Suprapubic skin (tissue), 4 donors: ENCODE measurements at regions not wholly inside any gene's neighbourhood (a gene's known extent, or its start where the extent isn't known, plus 50 kb on each side); places are given as distances from the start of the nearest gene placed in this dataset.

Source experiments
- DNase-seq, 2 donors: peaks; one replicate each; pipeline ENCODE4 v3.0.0-alpha.2; 2019; ENCODE audit warnings: low spot score in 2 of 2
- H3K27ac ChIP-seq: fragments of 200-600 bp; sonication (generic); one replicate; pipeline ENCODE4 v1.5.1; 2019
- H3K27me3 ChIP-seq: fragments of 200-600 bp; sonication (generic); one replicate; pipeline ENCODE4 v1.5.1; 2019
- H3K36me3 ChIP-seq: fragments of 200-600 bp; sonication (generic); one replicate; pipeline ENCODE4 v1.5.1; 2019
- H3K4me1 ChIP-seq: fragments of 200-600 bp; sonication (generic); one replicate; pipeline ENCODE4 v1.5.1; 2019
- H3K4me3 ChIP-seq: fragments of 200-600 bp; sonication (generic); one replicate; pipeline ENCODE4 v1.5.1; 2019; ENCODE audit warnings: mild to moderate bottlenecking
- H3K9me3 ChIP-seq: fragments of 200-600 bp; sonication (generic); one replicate; pipeline ENCODE4 v1.5.1; 2019
- CTCF ChIP-seq, 2 donors: fragments of 200-600 bp in 1 of 2; fragments of 450-650 bp in 1 of 2; sonication (generic) in 1 of 2; IDR thresholded peaks; one replicate each; pipeline ENCODE4 v1.5.1; 2016 to 2019; ENCODE audit warnings: antibody characterized with exemption in 2 of 2, mild to moderate bottlenecking in 1 of 2, moderate library complexity in 1 of 2
- EP300 ChIP-seq: sonication (generic); formaldehyde crosslinking; IDR thresholded peaks from one replicate; pipeline ENCODE4 v1.6.1; 2017; ENCODE audit warnings: antibody characterized with exemption
- POLR2A ChIP-seq, 2 donors: fragments of 450-650 bp; IDR thresholded peaks; one replicate each; pipeline ENCODE4 v1.6.1; 2017; ENCODE audit warnings: antibody characterized with exemption in 2 of 2, mild to moderate bottlenecking in 2 of 2, moderate library complexity in 2 of 2
- POLR2AphosphoS5 ChIP-seq, 3 donors: sonication (generic); formaldehyde crosslinking; IDR thresholded peaks; one replicate each; pipeline ENCODE4 v1.6.1; 2017; ENCODE audit warnings: antibody characterized with exemption in 3 of 3
- WGBS: methylation state at CpG from one replicate; pipeline ENCODE4 v1.1.5; 2018; 5-methylcytosine and 5-hydroxymethylcytosine counted together

- WGBS, result 69% methylated on average over 2 of the region's 2 CpGs
- Histone ChIP-seq H3K27ac (no peak overlapping the region), H3K4me1 (peaks cover 9% of the 10 kb centered on the region), H3K9me3 (no peaks in the 10 kb centered on the region), H3K27me3 (no peaks in the 10 kb centered on the region), H3K36me3 (no peaks in the 10 kb centered on the region), H3K4me3 (no peak overlapping the region)
- TF ChIP-seq POLR2A (IDR thresholded peaks at IDR 0.05) (no peak), EP300 (no peak), POLR2AphosphoS5 (IDR thresholded peaks at IDR 0.05) (no peak), CTCF (IDR thresholded peaks at IDR 0.05) (no peak)
- DNase-seq, result no peak
Measured at GRCh38 chr11:10914050-10914449, 56.2 kb upstream of the ZBED5 start.

- no peak for TF ChIP-seq EP300
- TF ChIP-seq CTCF (IDR thresholded peaks at IDR 0.05), result no peak
- TF ChIP-seq POLR2A (IDR thresholded peaks at IDR 0.05), result no peak
- no peak for TF ChIP-seq POLR2AphosphoS5 (IDR thresholded peaks at IDR 0.05)
- Histone ChIP-seq H3K36me3 (no peaks in the 10 kb centered on the region), H3K27ac (no peak overlapping the region), H3K4me1 (peaks cover 9% of the 10 kb centered on the region), H3K4me3 (no peak overlapping the region), H3K27me3 (no peaks in the 10 kb centered on the region), H3K9me3 (no peaks in the 10 kb centered on the region)
- 36% methylated on average over 1 of the region's 1 CpG for WGBS
- no peak for DNase-seq
Measured at GRCh38 chr11:10913075-10913474, 55.2 kb upstream of the ZBED5 start.

- H3K4me1 ChIP-seq, result peaks cover 9% of the 10 kb centered on the region
- no peak overlapping the region for H3K27ac ChIP-seq
- DNase-seq, result no peak
- no peaks in the 10 kb centered on the region for H3K9me3 ChIP-seq
- WGBS, result 75% methylated on average over 7 of the region's 7 CpGs
- no peaks in the 10 kb centered on the region for H3K27me3 ChIP-seq
- TF ChIP-seq POLR2A (IDR thresholded peaks at IDR 0.05) (no peak), CTCF (IDR thresholded peaks at IDR 0.05) (no peak), EP300 (no peak), POLR2AphosphoS5 (IDR thresholded peaks at IDR 0.05) (no peak)
- no peaks in the 10 kb centered on the region for H3K36me3 ChIP-seq
- no peak overlapping the region for H3K4me3 ChIP-seq
Measured at GRCh38 chr11:10911907-10912306, 54.1 kb upstream of the ZBED5 start.

- TF ChIP-seq CTCF (IDR thresholded peaks at IDR 0.05) (no peak), POLR2AphosphoS5 (IDR thresholded peaks at IDR 0.05) (no peak), POLR2A (IDR thresholded peaks at IDR 0.05) (no peak)
- DNase-seq, result no peak
- 74% methylated on average over 8 of the region's 8 CpGs for WGBS
Measured at GRCh38 chr11:10909141-10909883, 51.5 kb upstream of the ZBED5 start.

GRCh38 chr11:10908215-10908951, 50.5 kb upstream of the ZBED5 start:
- no peak for TF ChIP-seq EP300
- no peak for TF ChIP-seq POLR2AphosphoS5 (IDR thresholded peaks at IDR 0.05)
- no peak for TF ChIP-seq CTCF (IDR thresholded peaks at IDR 0.05)
- TF ChIP-seq POLR2A (IDR thresholded peaks at IDR 0.05), result no peak
- no peak for DNase-seq
- H3K27me3 ChIP-seq, result no peaks in the 10 kb centered on the region

More at GRCh38 chr11:10909141-10909883, 51.5 kb upstream of the ZBED5 start:
- Histone ChIP-seq H3K27me3 (no peaks in the 10 kb centered on the region), H3K4me3 (no peak overlapping the region), H3K27ac (no peak overlapping the region), H3K9me3 (no peaks in the 10 kb centered on the region), H3K36me3 (no peaks in the 10 kb centered on the region), H3K4me1 (peaks cover 9% of the 10 kb centered on the region)

More at GRCh38 chr11:10908215-10908951, 50.5 kb upstream of the ZBED5 start:
- Histone ChIP-seq H3K4me3 (no peak overlapping the region), H3K9me3 (no peaks in the 10 kb centered on the region), H3K27ac (no peak overlapping the region), H3K36me3 (no peaks in the 10 kb centered on the region), H3K4me1 (peaks cover 7% of the 10 kb centered on the region)
- 90% methylated on average over 8 of the region's 8 CpGs for WGBS
